NCI-H2196 (cell line): ENCODE measurements at regions not wholly inside any gene's neighbourhood (a gene's known extent, or its start where the extent isn't known, plus 50 kb on each side); places are given as distances from the start of the nearest gene placed in this dataset.

Experiments used
- DNase-seq: peaks from one replicate; lab custom pipeline; 2025; ENCODE audit not compliant: unreplicated experiment; lab: John Stamatoyannopoulos, UW

GRCh38 chr2:17306706-17307105 is 211.5 kb downstream of the RAD51AP2 start:
- DNase-seq: no peak

GRCh38 chr2:17306219-17306618 is 212.0 kb downstream of the RAD51AP2 start:
- DNase-seq: no peak

GRCh38 chr2:17303521-17303920 is 214.7 kb downstream of the RAD51AP2 start:
- no peak for DNase-seq

GRCh38 chr2:17303054-17303453 is 215.2 kb downstream of the RAD51AP2 start:
- no peak for DNase-seq

DNA sequence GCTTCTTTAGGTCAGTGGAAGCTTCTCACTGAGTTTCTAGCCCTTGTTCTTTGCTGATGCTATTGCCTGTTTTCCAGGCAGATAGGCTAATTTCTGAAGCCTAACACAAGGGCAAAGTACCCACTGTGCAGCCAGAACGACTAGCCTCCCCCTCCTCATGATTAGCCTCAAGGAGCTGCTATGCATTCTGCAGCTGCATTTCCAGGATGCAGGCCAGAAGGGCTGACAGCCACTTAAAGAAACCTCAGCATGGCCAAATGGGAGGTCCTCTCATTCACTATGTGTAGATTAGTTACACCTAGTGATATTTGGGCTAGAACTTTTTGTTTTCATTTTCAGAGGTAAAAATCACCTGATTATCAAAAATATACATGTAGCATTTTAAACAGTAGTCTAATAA is 216.0 kb downstream of the RAD51AP2 start:
- no peak for DNase-seq

- no peak for DNase-seq
Measured at GRCh38 chr2:17301437-17301836, 216.8 kb downstream of the RAD51AP2 start.

DNA sequence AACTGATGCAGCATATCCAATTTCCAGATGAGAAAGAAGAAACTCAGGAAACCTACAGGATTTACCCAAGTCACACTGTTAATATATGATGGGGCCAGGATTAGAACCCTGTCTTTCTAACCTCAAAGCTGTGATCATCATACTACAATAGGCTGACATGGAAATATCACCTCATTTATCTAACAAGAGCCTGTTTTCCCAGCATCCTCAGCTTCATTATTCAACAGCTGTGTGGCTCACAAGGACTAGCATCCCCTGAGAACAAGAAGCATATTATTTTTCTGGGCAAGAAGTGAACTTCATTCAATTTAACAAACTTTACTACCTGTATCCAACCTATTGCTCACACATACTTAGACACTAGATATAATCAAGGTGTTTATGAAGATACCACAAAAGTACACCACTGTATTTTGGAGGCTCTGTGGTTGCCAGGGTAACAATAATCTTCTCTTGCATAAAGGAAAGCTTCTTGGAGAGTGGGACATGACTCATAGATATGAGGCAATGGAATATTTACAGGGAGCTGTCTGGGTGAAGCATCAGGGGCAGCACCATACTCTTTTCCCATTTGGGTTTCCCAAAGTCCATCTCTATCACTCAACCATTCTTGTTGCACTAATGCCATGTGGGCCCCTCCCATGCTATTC is 218.2 kb downstream of the RAD51AP2 start:
- no peak for DNase-seq

DNA sequence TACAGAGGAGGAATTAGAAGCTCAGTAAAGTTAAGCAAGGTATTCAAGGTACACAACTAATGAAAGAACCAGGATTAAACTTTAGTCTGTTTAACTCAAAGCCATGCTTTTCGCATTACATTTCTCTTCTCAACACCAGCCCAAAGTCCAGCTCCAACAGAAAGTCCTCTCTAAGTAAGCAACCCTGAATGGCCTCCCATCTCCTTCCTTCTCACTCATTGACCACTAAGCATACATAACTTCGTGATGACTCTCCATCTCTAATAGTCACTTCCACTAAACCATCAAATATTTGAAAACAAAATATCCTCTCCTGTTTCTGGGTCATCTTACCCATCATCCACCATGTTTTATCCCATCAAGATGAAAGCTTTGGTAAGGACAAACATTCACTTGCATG is 219.8 kb downstream of the RAD51AP2 start:
- no peak for DNase-seq

DNA sequence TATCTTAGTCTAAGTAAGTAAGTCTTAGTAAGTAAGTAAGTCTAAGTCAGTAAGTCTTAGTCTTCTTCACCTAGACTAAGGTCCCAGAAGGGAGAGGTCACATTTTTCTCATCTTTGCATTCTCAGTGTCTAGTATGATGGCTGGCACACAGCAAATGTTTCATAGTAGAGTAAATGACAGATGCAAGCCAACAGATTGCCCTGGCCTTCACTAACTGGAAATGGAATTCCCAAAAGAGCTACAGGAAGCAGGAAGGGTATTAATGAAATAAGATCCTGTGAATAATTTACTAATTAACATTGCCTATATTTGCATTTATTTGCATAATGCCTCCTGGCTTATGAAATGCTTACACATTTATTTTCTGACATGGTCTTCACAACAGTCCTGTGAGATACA is 221.6 kb downstream of the RAD51AP2 start:
- DNase-seq: no peak

- no peak for DNase-seq
Measured at GRCh38 chr2:17289669-17290068, 228.6 kb downstream of the RAD51AP2 start.

DNA sequence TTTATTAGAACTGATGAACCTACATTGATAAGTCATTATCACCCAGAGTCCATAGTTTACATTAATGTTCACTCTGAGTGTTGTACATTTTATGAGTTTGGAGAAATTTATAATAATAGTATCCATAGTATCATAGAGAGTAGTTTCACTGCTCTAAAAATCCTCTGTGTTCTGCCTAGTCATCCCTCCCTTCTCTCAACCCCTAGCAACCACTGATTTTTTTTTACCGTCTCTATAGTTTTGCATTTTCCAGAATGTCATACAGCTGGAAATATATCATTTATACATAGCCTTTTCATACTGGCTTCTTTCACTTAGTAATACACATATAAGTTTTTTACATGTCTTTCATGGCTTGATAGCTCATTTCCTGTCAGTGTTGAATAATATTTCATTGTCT is 231.1 kb downstream of the RAD51AP2 start:
- DNase-seq: no peak

GRCh38 chr2:17282826-17283225 is 235.4 kb downstream of the RAD51AP2 start:
- DNase-seq: no peak

GRCh38 chr2:17282245-17282644 is 236.0 kb downstream of the RAD51AP2 start:
- DNase-seq: no peak

GRCh38 chr2:17276220-17276619 is 242.0 kb downstream of the RAD51AP2 start:
- DNase-seq: no peak

DNA sequence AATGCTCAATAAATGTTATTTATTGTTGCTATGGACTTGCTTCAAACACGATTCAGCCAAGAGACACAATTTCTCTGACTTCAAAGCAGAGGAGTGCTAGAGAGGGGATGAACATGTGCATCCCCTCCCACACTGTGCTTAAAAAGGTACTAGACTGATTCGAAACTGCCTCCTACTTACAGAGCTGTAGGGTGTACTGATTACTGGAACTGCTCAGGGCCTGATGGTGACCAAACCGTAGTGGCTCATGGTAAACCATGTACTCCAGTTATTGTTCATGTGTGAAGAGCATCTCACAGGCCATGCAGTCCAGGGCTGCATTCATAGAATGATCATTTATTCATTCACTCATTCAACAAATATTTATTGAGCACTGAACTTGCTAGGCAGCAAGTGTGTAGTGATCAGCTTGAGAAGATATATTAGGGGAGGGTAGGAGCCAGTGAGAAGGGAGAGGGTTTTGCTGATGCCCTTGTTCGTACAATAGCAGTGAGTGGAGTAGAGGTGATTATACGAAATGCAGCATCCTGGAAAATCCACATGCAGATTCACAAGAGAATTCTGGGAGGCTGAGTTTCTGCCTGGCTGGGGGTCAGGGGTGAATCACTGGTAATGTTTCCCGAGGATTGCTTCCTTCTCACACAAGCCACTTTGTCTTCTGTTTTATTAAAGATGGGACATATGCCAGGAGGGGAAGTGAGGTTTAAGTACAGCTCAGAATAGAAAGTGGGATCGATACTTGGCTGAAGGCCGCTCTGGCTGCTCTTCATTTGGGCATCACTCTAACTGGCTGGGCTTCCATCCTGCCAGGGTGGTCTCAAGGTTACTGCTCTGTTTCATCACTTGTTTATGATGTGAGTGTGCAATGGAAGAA is 245.4 kb downstream of the RAD51AP2 start:
- no peak for DNase-seq

DNA sequence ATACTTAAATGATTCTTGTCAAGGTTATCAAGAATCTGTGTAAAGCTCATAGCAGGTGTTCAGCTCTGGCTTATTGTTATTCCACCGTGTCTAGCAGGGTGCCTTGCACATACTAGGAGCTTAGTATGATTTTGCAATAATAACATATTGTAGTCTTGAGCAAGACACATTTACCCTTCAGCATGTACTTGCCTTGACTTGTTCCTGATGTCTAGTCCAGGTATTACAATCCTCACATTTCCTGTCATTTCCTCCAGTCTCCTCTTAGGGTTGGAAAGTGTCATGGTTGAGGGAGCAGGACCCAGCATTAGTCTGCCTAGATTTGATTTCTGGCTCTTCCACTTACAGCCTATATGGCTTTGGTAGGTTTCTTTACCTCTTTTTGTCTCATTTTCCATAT is 246.1 kb downstream of the RAD51AP2 start:
- no peak for DNase-seq

- no peak for DNase-seq
Measured at GRCh38 chr2:17271416-17271815, 246.8 kb downstream of the RAD51AP2 start.

GRCh38 chr2:17270894-17271293 is 247.3 kb downstream of the RAD51AP2 start:
- no peak for DNase-seq

- DNase-seq: no peak
Measured at GRCh38 chr2:17263570-17263968, 254.7 kb downstream of the RAD51AP2 start.

- no peak for DNase-seq
Measured at GRCh38 chr2:17262854-17263569, 255.2 kb downstream of the RAD51AP2 start.

DNA sequence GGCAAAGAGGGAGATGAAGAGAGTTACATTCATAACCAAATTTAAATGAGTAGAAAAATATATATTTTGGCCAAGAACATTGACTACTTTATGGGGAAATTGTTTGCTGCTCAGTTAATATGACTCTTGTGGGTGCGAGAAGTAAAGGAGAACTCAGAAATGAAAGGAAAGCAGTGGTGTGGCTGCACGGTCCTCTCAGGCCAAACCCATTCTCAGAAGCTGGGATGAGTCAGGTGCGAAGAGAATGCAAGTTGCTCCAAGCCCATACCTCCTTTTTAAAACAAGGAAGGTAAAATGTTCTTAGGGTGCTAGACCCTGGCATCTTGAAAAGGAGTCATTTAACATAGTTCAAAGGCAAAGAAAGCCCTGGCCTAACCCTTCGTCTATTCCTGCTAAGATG is 258.6 kb downstream of the RAD51AP2 start:
- no peak for DNase-seq

GRCh38 chr2:17258861-17259260 is 259.4 kb downstream of the RAD51AP2 start:
- DNase-seq: no peak
